ENCODE measurements at regions not wholly inside any gene's neighbourhood (a gene's known extent, or its start where the extent isn't known, plus 50 kb on each side); places are given as distances from the start of the nearest gene placed in this dataset.

GRCh38 chr15:62444104-62445022, 279.3 kb upstream of the C2CD4B start:
- intact Hi-C loops (cut with micrococcal nuclease): no loop called here
- no peaks in the 10 kb centered on the region for H3K36me3 ChIP-seq (replicated peaks in 1 of 2; ENCODE audit: control extremely low read depth in 1 of 2, control insufficient read depth in 1 of 2, extremely low read depth in 1 of 2, insufficient read depth in 2 of 2, low read length in 1 of 2)
- H3K9me3 ChIP-seq (ENCODE audit: control extremely low read depth in 1 of 3, control insufficient read depth in 2 of 3, insufficient read depth in 1 of 3, low read length in 2 of 3): no peaks in the 10 kb centered on the region
- no peaks in the 10 kb centered on the region for H3K79me2 ChIP-seq (ENCODE audit: control insufficient read depth, insufficient read depth, low read length)
- H3K9ac ChIP-seq (ENCODE audit: low read length): no peak overlapping the region
- H4K20me1 ChIP-seq (ENCODE audit: control insufficient read depth, insufficient read depth, low read length, poor library complexity, severe bottlenecking): no peaks in the 10 kb centered on the region
- no peaks in the 10 kb centered on the region for H3K4me1 ChIP-seq (ENCODE audit: control insufficient read depth in 2 of 2, insufficient read depth in 2 of 2, low read length in 2 of 2)
- ChIA-PET CTCF (no interaction called here), POLR2A (no interaction called here)
- Mint-ChIP-seq H3K9me3 (ENCODE audit: insufficient read depth) (no peaks in the 10 kb centered on the region), H3K27me3 (no peaks in the 10 kb centered on the region), H3K4me1 (no peaks in the 10 kb centered on the region), H3K27ac (no peak overlapping the region), H3K4me3 (no peak overlapping the region)
- no peak for TF ChIP-seq EZH2 (IDR thresholded peaks at IDR 0.05; ENCODE audit: borderline replicate concordance, insufficient read depth, low read depth, low read length, poor library complexity, severe bottlenecking)
- no peak overlapping the region for H3K4me3 ChIP-seq (ENCODE audit: control extremely low read depth in 1 of 5, extremely low read depth in 1 of 5, insufficient read depth in 1 of 5, low read depth in 2 of 5, low read length in 4 of 5)
- ATAC-seq (ENCODE audit: low read depth) (no peak), DNase-seq (no peak)
- H3K27me3 ChIP-seq (replicated peaks in 1 of 4; ENCODE audit: control extremely low read depth in 1 of 4, control insufficient read depth in 3 of 4, insufficient read depth in 4 of 4, low read length in 3 of 4): no peaks in the 10 kb centered on the region
- no peak overlapping the region for H3K27ac ChIP-seq (ENCODE audit: low read length in 2 of 2)
- WGBS (ENCODE audit: insufficient coverage): 88% methylated on average over 5 of the region's 8 CpGs
- no peak overlapping the region for H2AFZ ChIP-seq (ENCODE audit: insufficient read depth, low read depth, low read length, poor library complexity, severe bottlenecking)
- H3K4me2 ChIP-seq (replicated peaks; ENCODE audit: low read depth, low read length, poor library complexity, severe bottlenecking): no peak overlapping the region

- no peak for DNase-seq
- Mint-ChIP-seq H3K4me3 (no peak overlapping the region), H3K4me1 (no peaks in the 10 kb centered on the region), H3K9me3 (ENCODE audit: insufficient read depth) (no peaks in the 10 kb centered on the region), H3K27me3 (peaks cover 5% of the 10 kb centered on the region), H3K27ac (no peak overlapping the region)
- intact Hi-C loops (cut with micrococcal nuclease): no loop called here
- H3K27ac ChIP-seq (ENCODE audit: low read length in 2 of 2): no peak overlapping the region
- H3K4me2 ChIP-seq (replicated peaks; ENCODE audit: low read depth, low read length, poor library complexity, severe bottlenecking): no peak overlapping the region
- TF ChIP-seq CTCF (IDR thresholded peaks at IDR 0.05) (no peak), EZH2 (IDR thresholded peaks at IDR 0.05; ENCODE audit: borderline replicate concordance, insufficient read depth, low read depth, low read length, poor library complexity, severe bottlenecking) (no peak)
- ChIA-PET CTCF (no interaction called here), POLR2A (no interaction called here)
- H3K9me3 ChIP-seq (ENCODE audit: control extremely low read depth in 1 of 3, control insufficient read depth in 2 of 3, insufficient read depth in 1 of 3, low read length in 2 of 3): no peaks in the 10 kb centered on the region
- no peak for ATAC-seq (ENCODE audit: low read depth)
- no peak overlapping the region for H2AFZ ChIP-seq (ENCODE audit: insufficient read depth, low read depth, low read length, poor library complexity, severe bottlenecking)
- H3K9ac ChIP-seq (ENCODE audit: low read length): no peak overlapping the region
- H4K20me1 ChIP-seq (ENCODE audit: control insufficient read depth, insufficient read depth, low read length, poor library complexity, severe bottlenecking): no peaks in the 10 kb centered on the region
- H3K79me2 ChIP-seq (ENCODE audit: control insufficient read depth, insufficient read depth, low read length): no peaks in the 10 kb centered on the region
- no CpG with 5 or more reads among the region's 2 CpGs for WGBS (ENCODE audit: insufficient coverage)
- H3K36me3 ChIP-seq (replicated peaks in 1 of 2; ENCODE audit: control extremely low read depth in 1 of 2, control insufficient read depth in 1 of 2, extremely low read depth in 1 of 2, insufficient read depth in 2 of 2, low read length in 1 of 2): no peaks in the 10 kb centered on the region
- no peaks in the 10 kb centered on the region for H3K27me3 ChIP-seq (replicated peaks in 1 of 4; ENCODE audit: control extremely low read depth in 1 of 4, control insufficient read depth in 3 of 4, insufficient read depth in 4 of 4, low read length in 3 of 4)
- no peaks in the 10 kb centered on the region for H3K4me1 ChIP-seq (ENCODE audit: control insufficient read depth in 2 of 2, insufficient read depth in 2 of 2, low read length in 2 of 2)
- no peak overlapping the region for H3K4me3 ChIP-seq (ENCODE audit: control extremely low read depth in 1 of 5, extremely low read depth in 1 of 5, insufficient read depth in 1 of 5, low read depth in 2 of 5, low read length in 4 of 5)
Measured at GRCh38 chr15:62445244-62445643, 280.2 kb upstream of the C2CD4B start.

Measured in B cell (primary cell).